Left lung (tissue), 4 donors: ENCODE measurements at regions not wholly inside any gene's neighbourhood (a gene's known extent, or its start where the extent isn't known, plus 50 kb on each side); places are given as distances from the start of the nearest gene placed in this dataset.
"Not testable (repeated sequence)": the region's sequence is repeated elsewhere in the genome, so short reads cannot be mapped to it uniquely, and the experiment has no call there.

Experiments used
- ATAC-seq: fragments of 200-7000 bp; cut with Tn5 transposase; one replicate; pipeline ENCODE4 v1.9.1; 2020; ENCODE audit warnings: moderate library complexity
- DNase-seq, 4 donors: peaks; one replicate each; pipeline ENCODE4 v3.0.0-alpha.2; 2013 to 2020
- H3K27ac ChIP-seq, 2 donors: fragments of 200-600 bp; sonication (generic) in 1 of 2; one replicate each; pipeline versions ENCODE4 v1.5.0 to v1.8.0; 2020 to 2021
- H3K27me3 ChIP-seq, 2 donors: fragments of 200-600 bp; sonication (generic) in 1 of 2; one replicate each; pipeline versions ENCODE4 v1.5.0 to v1.8.0; 2020 to 2021
- H3K36me3 ChIP-seq, 2 donors: fragments of 200-600 bp; sonication (generic) in 1 of 2; one replicate each; pipeline versions ENCODE4 v1.5.0 to v1.8.0; 2020 to 2021
- H3K4me1 ChIP-seq, 2 donors: fragments of 200-600 bp; one replicate each; pipeline ENCODE4 v1.8.0; 2021
- H3K4me3 ChIP-seq, 2 donors: fragments of 200-600 bp; sonication (generic) in 1 of 2; one replicate each; pipeline versions ENCODE4 v1.5.0 to v1.8.0; 2020 to 2021; ENCODE audit warnings: mild to moderate bottlenecking in 1 of 2
- H3K9me3 ChIP-seq, 2 donors: fragments of 200-600 bp; sonication (generic) in 1 of 2; one replicate each; pipeline versions ENCODE4 v1.5.0 to v1.8.0; 2020 to 2021
- intact Hi-C, 2 donors: fragments of 100-400 bp; cut with DNase I; formaldehyde crosslinking; loops; one replicate each; pipeline versions ENCODE4 v1.11.2 to v1.14.2; 2022
- TF ChIP-seq, protein P1 (sequence below), 2 donors: fragments of 200-600 bp; sonication (generic) in 1 of 2; IDR thresholded peaks; one replicate each; pipeline versions ENCODE4 v1.5.0 to v1.8.0; 2021; ENCODE audit warnings: antibody characterized with exemption in 2 of 2
- donor health status: DM: no; HTN: yes; CAD: no.
- donor health status: DM: no; HTN: no; CAD: no.

DNA sequence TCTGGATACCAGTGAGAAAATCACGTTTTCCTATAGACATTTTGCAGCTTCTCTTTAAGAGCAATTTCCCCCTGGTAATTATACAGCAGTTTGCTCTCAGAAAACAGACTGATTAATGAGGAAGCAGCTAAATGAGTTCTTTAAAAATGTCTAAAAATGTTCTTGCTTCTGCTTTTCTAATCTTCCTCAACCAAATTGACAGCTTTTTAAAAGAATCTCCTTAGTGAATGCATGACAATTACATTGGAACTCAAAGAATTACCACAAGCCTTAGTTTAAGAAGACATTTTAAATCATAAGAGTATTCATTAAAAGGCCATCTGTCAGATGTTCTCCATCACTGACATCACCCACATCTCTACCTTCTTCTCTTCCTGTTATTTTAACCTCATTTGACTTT lies 135.8 kb upstream of the PLXNC1 start:
- intact Hi-C loops: no loop called here
- ATAC-seq (no peak), DNase-seq (no peak)
- Histone ChIP-seq H3K27me3 (no peaks in the 10 kb centered on the region), H3K27ac (no peak overlapping the region), H3K4me3 (no peak overlapping the region), H3K4me1 (no peaks in the 10 kb centered on the region), H3K9me3 (peaks cover 0 to 20% of the 10 kb centered on the region in 2 donors), H3K36me3 (no peaks in the 10 kb centered on the region)
- TF ChIP-seq, protein P1, sequence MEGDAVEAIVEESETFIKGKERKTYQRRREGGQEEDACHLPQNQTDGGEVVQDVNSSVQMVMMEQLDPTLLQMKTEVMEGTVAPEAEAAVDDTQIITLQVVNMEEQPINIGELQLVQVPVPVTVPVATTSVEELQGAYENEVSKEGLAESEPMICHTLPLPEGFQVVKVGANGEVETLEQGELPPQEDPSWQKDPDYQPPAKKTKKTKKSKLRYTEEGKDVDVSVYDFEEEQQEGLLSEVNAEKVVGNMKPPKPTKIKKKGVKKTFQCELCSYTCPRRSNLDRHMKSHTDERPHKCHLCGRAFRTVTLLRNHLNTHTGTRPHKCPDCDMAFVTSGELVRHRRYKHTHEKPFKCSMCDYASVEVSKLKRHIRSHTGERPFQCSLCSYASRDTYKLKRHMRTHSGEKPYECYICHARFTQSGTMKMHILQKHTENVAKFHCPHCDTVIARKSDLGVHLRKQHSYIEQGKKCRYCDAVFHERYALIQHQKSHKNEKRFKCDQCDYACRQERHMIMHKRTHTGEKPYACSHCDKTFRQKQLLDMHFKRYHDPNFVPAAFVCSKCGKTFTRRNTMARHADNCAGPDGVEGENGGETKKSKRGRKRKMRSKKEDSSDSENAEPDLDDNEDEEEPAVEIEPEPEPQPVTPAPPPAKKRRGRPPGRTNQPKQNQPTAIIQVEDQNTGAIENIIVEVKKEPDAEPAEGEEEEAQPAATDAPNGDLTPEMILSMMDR (IDR thresholded peaks at IDR 0.05): no peak

DNA sequence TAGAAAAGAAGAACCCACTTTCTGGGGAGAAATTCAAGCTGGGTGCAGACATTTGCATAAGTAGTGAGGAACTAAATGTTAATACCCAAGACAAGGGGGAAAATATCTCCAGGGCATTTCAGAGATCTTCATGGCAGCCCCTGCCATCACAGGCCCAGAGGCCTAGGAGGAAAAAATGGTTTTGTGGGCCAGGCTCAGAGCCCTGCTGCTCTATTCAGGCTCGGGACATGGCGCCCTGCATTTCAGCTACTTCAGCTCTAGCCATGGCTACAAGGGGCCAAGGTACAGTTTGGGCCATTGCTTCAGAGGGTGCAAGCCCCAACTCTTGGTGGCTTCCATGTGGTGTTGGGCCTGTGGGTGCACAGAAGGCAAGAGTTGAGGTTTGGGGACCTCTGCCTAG lies 131.1 kb upstream of the PLXNC1 start:
- H3K9me3 ChIP-seq: peaks cover 0 to 34% of the 10 kb centered on the region in 2 donors
- DNase-seq, H3K36me3 ChIP-seq, H3K27ac ChIP-seq, H3K27me3 ChIP-seq, ATAC-seq, H3K4me3 ChIP-seq, intact Hi-C loops, H3K4me1 ChIP-seq: not testable (repeated sequence)

DNA sequence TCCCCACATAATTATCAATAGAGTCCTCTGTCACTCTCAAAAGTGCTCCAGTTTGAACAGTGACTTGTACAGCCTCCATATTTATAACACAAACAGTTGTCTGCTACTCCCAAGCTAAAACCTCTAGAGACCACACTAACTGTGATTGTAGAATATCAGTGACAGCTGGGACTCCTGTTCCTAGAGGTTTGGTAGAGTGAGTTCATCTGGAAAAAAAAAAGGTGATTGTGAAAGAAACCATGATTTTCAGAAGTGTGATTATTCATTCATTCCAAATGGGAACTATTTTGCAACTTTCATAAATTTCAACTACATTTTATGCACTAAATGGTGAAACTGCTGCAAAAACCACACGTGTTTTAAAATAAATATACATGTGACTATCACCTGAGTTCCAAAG lies 128.0 kb upstream of the PLXNC1 start:
- ATAC-seq: no peak

DNA sequence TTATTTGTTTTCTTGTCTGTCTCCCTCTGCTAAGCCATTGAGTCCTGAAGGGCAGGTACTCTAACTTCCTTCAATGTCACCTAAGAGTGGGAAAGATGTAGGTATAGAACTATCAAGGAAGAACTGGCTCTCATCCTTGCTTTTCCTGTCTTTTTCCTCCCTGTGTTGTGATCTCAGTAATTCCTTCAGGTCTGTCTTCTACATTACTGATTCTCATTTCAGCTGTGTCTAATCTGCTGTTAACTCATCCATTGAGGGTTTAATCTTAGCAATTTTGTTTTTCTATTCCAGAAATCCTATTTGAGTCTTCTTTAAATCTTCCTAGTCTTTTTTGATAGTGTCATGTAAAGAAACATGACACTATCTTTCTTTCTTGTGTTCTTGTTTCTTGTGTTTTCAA lies 124.5 kb upstream of the PLXNC1 start:
- H3K36me3 ChIP-seq: no peaks in the 10 kb centered on the region
- DNase-seq (no peak), ATAC-seq (no peak)
- TF ChIP-seq, protein P1 (IDR thresholded peaks at IDR 0.05): no peak
- no peak overlapping the region for H3K27ac ChIP-seq
- H3K4me3 ChIP-seq: no peak overlapping the region
- no peaks in the 10 kb centered on the region for H3K4me1 ChIP-seq
- H3K27me3 ChIP-seq: no peaks in the 10 kb centered on the region
- intact Hi-C loops: no loop called here
- H3K9me3 ChIP-seq: peaks cover 0 to 20% of the 10 kb centered on the region in 2 donors

More for the DNA sequence above, 128.0 kb upstream of the PLXNC1 start:
- peaks cover 0 to 53% of the 10 kb centered on the region in 2 donors for H3K9me3 ChIP-seq
- H3K27me3 ChIP-seq: no peaks in the 10 kb centered on the region
- no peaks in the 10 kb centered on the region for H3K36me3 ChIP-seq
- no peak overlapping the region for H3K27ac ChIP-seq
- no peak for DNase-seq
- no peaks in the 10 kb centered on the region for H3K4me1 ChIP-seq
- no peak overlapping the region for H3K4me3 ChIP-seq
- TF ChIP-seq, protein P1 (IDR thresholded peaks at IDR 0.05): no peak
- intact Hi-C loops: no loop called here

DNA sequence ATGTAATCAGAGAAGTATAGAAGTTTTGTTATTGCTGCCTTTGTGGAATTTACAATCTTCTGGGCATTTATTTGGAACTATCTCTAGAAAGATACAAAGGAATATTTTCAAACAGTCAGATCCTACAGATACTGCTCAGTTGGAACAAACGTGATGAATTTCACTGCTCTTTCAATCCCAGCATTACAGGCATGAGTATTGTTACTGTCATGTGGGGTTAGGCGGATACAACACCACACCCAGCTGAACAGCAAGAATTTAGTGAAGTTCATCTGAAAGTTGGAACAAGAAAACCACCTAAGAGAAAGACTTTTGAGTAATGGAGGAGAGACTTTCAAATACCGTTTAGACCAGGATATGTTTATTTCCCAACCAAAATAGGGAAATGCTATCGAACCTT lies 123.3 kb upstream of the PLXNC1 start:
- intact Hi-C loops: no loop called here
- Histone ChIP-seq H3K36me3 (no peaks in the 10 kb centered on the region), H3K4me1 (no peaks in the 10 kb centered on the region), H3K27ac (no peak overlapping the region), H3K9me3 (peaks cover 0 to 19% of the 10 kb centered on the region in 2 donors), H3K4me3 (no peak overlapping the region), H3K27me3 (no peaks in the 10 kb centered on the region)
- DNase-seq (no peak), ATAC-seq (no peak)
- TF ChIP-seq, protein P1 (IDR thresholded peaks at IDR 0.05): no peak

DNA sequence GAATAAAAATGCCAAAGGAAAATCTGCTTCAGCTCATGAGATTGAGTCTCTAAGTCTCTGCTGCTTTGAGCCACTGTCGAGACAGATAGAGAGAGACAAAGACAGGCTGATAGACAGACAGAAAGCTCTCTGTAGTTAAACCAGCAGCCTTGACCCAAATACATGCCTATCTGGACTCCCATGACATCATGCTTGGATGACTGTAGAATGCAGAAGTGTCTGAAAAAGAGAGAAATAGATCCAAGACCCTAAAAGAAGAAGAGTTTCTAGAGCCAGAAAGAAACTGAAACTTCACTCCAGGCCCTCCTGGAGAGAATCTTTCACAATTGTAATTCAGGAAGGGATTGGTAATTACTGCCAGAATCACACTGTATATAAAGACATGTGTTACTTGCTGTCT lies 122.6 kb upstream of the PLXNC1 start:
- DNase-seq (no peak), ATAC-seq (no peak)
- H3K4me1 ChIP-seq: no peaks in the 10 kb centered on the region
- H3K4me3 ChIP-seq: no peak overlapping the region
- intact Hi-C loops: no loop called here
- peaks cover 0 to 19% of the 10 kb centered on the region in 2 donors for H3K9me3 ChIP-seq
- H3K27me3 ChIP-seq: no peaks in the 10 kb centered on the region
- TF ChIP-seq, protein P1 (IDR thresholded peaks at IDR 0.05): no peak
- no peak overlapping the region for H3K27ac ChIP-seq
- H3K36me3 ChIP-seq: no peaks in the 10 kb centered on the region
